MCF 10A (cell line): ENCODE measurements at regions not wholly inside any gene's neighbourhood (a gene's known extent, or its start where the extent isn't known, plus 50 kb on each side); places are given as distances from the start of the nearest gene placed in this dataset.

Experiments used
- BruUV-seq: library from RNA; stranded (reverse); fragments of 400-500 nt; replicated peaks from 2 replicates; lab custom pipeline; 2021; lab: Mats Ljungman, UMichigan
- CTCF ChIA-PET: fragments of 300-600 bp; sonication (Branson Sonifier 250); formaldehyde crosslinking; extraction: SDS; loops from one replicate; lab custom pipeline; 2021; ENCODE audit warnings: antibody characterized with exemption, inconsistent platforms; lab: Yijun Ruan, JAX
- POLR2A ChIA-PET: fragments of 300-600, 350-650 bp; sonication (Branson Sonifier 250); formaldehyde crosslinking; extraction: SDS; loops from one replicate; lab custom pipeline; 2020; ENCODE audit warnings: antibody characterized with exemption, inconsistent platforms; lab: Yijun Ruan, JAX
- DNase-seq: peaks from one replicate; pipeline ENCODE4 v3.0.0-alpha.2; 2018; ENCODE audit not compliant: unreplicated experiment
- H3K27ac Mint-ChIP-seq: one replicate; pipeline ENCODE4 v1.8.0; 2022; ENCODE audit warnings: mild to moderate bottlenecking, low read depth, mixed read lengths; ENCODE audit not compliant: unreplicated experiment
- H3K27me3 Mint-ChIP-seq: one replicate; pipeline ENCODE4 v1.8.0; 2022; ENCODE audit warnings: mixed read lengths; ENCODE audit not compliant: insufficient read depth, unreplicated experiment
- H3K36me3 Mint-ChIP-seq: one replicate; pipeline ENCODE4 v1.8.0; 2022; ENCODE audit warnings: mild to moderate bottlenecking, moderate library complexity, mixed read lengths; ENCODE audit not compliant: insufficient read depth, unreplicated experiment
- H3K4me1 Mint-ChIP-seq: one replicate; pipeline ENCODE4 v1.8.0; 2022; ENCODE audit warnings: mixed read lengths; ENCODE audit not compliant: insufficient read depth, unreplicated experiment
- H3K4me3 Mint-ChIP-seq: one replicate; pipeline ENCODE4 v1.8.0; 2022; ENCODE audit warnings: mild to moderate bottlenecking, moderate library complexity, mixed read lengths; ENCODE audit not compliant: unreplicated experiment
- H3K9me3 Mint-ChIP-seq: one replicate; pipeline ENCODE4 v1.8.0; 2022; ENCODE audit warnings: mixed read lengths; ENCODE audit not compliant: unreplicated experiment
- intact Hi-C: fragments of 100-400 bp; cut with micrococcal nuclease; formaldehyde crosslinking; loops from 2 replicates; pipeline ENCODE4 v1.14.1; 2022
- TF ChIP-seq, protein P1 (sequence below): fragments of 200-600 bp; IDR thresholded peaks from one replicate; pipeline ENCODE4 v1.8.0; 2022; ENCODE audit warnings: antibody characterized with exemption, mild to moderate bottlenecking; ENCODE audit not compliant: unreplicated experiment

DNA sequence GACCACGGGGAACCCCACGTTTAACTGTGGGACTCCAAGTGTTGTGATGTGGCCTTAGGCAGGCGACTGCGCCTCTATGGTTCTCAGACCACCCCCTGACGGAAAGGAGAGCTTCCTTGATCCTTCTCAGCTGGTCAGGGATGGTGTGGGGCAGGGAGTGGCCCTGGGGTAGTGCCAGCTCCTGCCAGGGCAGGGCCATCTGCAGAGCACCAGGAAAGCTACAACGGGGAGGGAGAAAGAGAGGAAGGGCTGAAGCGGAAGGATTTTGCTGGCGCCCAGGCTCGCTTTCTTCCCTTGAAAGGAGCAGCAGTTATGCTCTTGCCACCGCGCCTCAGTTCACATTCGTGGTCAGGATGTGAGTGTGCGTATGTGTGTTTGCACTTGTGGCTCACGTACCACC is 74.9 kb upstream of the PCBD1 start:
- peaks cover 29% of the 10 kb centered on the region for H3K27me3 Mint-ChIP-seq
- ChIA-PET POLR2A (no interaction called here), CTCF (interaction anchor here (0.6 kb wide), 1 partner anchor 321 kb away, joined by 3 read pairs; no protein-coding TSS in a partner anchor)
- DNase-seq: no peak
- no peaks in the 10 kb centered on the region for H3K4me1 Mint-ChIP-seq
- TF ChIP-seq, protein P1, sequence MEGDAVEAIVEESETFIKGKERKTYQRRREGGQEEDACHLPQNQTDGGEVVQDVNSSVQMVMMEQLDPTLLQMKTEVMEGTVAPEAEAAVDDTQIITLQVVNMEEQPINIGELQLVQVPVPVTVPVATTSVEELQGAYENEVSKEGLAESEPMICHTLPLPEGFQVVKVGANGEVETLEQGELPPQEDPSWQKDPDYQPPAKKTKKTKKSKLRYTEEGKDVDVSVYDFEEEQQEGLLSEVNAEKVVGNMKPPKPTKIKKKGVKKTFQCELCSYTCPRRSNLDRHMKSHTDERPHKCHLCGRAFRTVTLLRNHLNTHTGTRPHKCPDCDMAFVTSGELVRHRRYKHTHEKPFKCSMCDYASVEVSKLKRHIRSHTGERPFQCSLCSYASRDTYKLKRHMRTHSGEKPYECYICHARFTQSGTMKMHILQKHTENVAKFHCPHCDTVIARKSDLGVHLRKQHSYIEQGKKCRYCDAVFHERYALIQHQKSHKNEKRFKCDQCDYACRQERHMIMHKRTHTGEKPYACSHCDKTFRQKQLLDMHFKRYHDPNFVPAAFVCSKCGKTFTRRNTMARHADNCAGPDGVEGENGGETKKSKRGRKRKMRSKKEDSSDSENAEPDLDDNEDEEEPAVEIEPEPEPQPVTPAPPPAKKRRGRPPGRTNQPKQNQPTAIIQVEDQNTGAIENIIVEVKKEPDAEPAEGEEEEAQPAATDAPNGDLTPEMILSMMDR: no peak
- BruUV-seq: no TSS peak
- no peak overlapping the region for H3K27ac Mint-ChIP-seq
- no peaks in the 10 kb centered on the region for H3K36me3 Mint-ChIP-seq
- no peaks in the 10 kb centered on the region for H3K9me3 Mint-ChIP-seq
- H3K4me3 Mint-ChIP-seq: no peak overlapping the region
- intact Hi-C loops: no loop called here

DNA sequence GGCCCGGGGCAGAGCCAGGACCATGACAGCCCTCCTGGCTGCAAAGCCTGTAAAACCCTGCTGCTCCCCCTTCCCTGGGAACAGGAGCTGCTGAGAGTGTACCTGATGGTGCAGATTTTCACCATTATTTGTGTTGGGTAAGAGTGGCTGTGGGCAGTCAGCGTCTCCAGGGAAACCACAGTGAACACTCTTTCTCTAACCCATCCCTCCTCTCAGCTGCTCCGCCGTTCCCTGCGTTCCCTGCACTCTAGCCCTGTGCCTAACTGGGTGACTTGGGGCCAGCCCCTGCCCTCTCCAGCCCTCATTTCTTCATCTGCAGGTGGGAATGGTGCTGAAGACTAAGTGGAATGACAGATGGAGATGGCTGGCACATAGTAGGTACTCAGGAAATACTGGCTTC is 75.9 kb upstream of the PCBD1 start:
- H3K27ac Mint-ChIP-seq: no peak overlapping the region
- ChIA-PET CTCF (interaction anchor here (0.5 kb wide), 1 partner anchor 11 kb away, joined by 3 read pairs; no protein-coding TSS in a partner anchor), POLR2A (no interaction called here)
- H3K9me3 Mint-ChIP-seq: no peaks in the 10 kb centered on the region
- H3K27me3 Mint-ChIP-seq: peaks cover 29% of the 10 kb centered on the region
- TF ChIP-seq, protein P1: no peak
- no peak overlapping the region for H3K4me3 Mint-ChIP-seq
- no peaks in the 10 kb centered on the region for H3K36me3 Mint-ChIP-seq
- DNase-seq: no peak
- intact Hi-C loops: no loop called here
- no TSS peak for BruUV-seq
- no peaks in the 10 kb centered on the region for H3K4me1 Mint-ChIP-seq

DNA sequence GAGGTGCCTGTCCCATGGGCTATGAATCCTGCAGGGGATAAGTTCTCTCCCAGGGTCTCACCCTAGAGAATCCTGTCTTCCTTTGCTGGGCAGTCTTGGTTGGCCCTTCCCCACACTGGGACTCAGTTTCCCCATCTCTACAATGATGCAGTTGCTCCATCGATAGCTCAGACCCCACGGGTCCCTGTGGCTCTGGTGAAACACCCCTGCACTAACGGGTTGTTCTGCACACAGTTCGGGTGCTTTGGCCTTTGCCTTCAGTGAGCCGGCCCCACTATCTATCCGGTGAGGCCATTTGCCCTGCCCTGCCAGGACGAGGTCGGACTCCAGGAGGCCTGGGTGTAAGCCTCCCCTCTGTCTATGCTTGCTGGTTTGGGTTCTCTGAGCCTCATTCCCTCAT is 76.5 kb upstream of the PCBD1 start:
- TF ChIP-seq, protein P1: no peak
- ChIA-PET CTCF (no interaction called here), POLR2A (no interaction called here)
- BruUV-seq: no TSS peak
- no peaks in the 10 kb centered on the region for H3K4me1 Mint-ChIP-seq
- intact Hi-C loops: no loop called here
- H3K9me3 Mint-ChIP-seq: no peaks in the 10 kb centered on the region
- H3K27me3 Mint-ChIP-seq: peaks cover 29% of the 10 kb centered on the region
- no peak overlapping the region for H3K27ac Mint-ChIP-seq
- no peaks in the 10 kb centered on the region for H3K36me3 Mint-ChIP-seq
- no peak for DNase-seq
- H3K4me3 Mint-ChIP-seq: no peak overlapping the region

DNA sequence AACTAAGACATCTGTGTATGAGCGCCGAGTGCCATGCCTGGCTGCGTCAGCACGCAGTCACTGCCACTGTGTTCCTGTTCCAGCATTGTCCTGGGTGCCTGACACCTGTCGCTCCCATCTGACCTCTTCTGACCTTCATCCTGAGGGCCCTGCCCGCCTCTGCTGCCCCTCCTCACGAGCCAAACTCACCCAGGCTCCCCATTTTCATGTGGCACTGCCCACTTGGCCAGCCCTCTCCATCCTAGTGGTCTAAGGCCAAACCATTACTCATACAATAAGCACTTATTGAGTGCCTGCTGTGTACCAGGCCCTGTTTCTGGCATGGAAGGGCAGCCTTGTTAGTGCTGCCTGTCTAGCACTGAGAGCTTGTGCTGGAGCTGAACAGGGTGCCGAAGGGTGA is 77.2 kb upstream of the PCBD1 start:
- ChIA-PET POLR2A (no interaction called here), CTCF (no interaction called here)
- Mint-ChIP-seq H3K9me3 (no peaks in the 10 kb centered on the region), H3K27me3 (peaks cover 29% of the 10 kb centered on the region), H3K36me3 (no peaks in the 10 kb centered on the region), H3K27ac (no peak overlapping the region), H3K4me3 (no peak overlapping the region), H3K4me1 (no peaks in the 10 kb centered on the region)
- no TSS peak for BruUV-seq
- DNase-seq: no peak
- TF ChIP-seq, protein P1: no peak
- intact Hi-C loops: no loop called here
